Prostate gland (tissue), 2 donors: ENCODE measurements at regions not wholly inside any gene's neighbourhood (a gene's known extent, or its start where the extent isn't known, plus 50 kb on each side); places are given as distances from the start of the nearest gene placed in this dataset.

Experiments used
- POLR2AphosphoS5 ChIP-seq: sonication (generic); formaldehyde crosslinking; IDR thresholded peaks from one replicate; pipeline ENCODE4 v1.6.1; 2017; ENCODE audit warnings: antibody characterized with exemption
- TF ChIP-seq, protein P1 (sequence below), 4 experiments: fragments of 200-600 bp in 2 of 4; fragments of 450-650 bp in 2 of 4; sonication (generic) in 2 of 4; IDR thresholded peaks; 1 replicate in 3 of 4; 2 replicates in 1 of 4; pipeline ENCODE4 v1.5.1; 2016 to 2019; ENCODE audit warnings: antibody characterized with exemption in 4 of 4, mild to moderate bottlenecking in 2 of 4, moderate library complexity in 2 of 4

DNA sequence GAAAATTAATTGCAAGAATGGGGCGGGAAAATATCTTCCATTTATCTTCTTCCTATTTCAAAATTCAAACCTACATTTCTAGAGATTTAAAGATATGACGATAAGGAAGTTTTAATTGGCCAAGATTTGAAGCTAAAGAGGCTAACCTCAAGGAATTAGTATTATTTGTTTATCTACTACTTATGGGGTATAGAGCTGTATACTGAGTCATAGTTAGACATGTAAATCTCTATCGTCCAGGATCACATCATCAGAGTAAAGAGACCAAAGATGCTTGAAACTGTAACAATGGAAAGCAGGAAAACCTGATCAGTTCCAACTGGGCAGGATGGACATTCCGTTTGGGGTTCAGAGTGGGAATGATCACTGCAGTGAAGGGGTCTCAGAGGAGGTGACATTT lies 95.2 kb upstream of the KLF7 start:
- TF ChIP-seq, protein P1, sequence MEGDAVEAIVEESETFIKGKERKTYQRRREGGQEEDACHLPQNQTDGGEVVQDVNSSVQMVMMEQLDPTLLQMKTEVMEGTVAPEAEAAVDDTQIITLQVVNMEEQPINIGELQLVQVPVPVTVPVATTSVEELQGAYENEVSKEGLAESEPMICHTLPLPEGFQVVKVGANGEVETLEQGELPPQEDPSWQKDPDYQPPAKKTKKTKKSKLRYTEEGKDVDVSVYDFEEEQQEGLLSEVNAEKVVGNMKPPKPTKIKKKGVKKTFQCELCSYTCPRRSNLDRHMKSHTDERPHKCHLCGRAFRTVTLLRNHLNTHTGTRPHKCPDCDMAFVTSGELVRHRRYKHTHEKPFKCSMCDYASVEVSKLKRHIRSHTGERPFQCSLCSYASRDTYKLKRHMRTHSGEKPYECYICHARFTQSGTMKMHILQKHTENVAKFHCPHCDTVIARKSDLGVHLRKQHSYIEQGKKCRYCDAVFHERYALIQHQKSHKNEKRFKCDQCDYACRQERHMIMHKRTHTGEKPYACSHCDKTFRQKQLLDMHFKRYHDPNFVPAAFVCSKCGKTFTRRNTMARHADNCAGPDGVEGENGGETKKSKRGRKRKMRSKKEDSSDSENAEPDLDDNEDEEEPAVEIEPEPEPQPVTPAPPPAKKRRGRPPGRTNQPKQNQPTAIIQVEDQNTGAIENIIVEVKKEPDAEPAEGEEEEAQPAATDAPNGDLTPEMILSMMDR (IDR thresholded peaks at IDR 0.05), result no peak
- TF ChIP-seq POLR2AphosphoS5, result no peak
